HepG2 (cell line): ENCODE measurements at regions not wholly inside any gene's neighbourhood (a gene's known extent, or its start where the extent isn't known, plus 50 kb on each side); places are given as distances from the start of the nearest gene placed in this dataset.

ENCODE experiments used
- ATAC-seq: fragments of 200-7000 bp; cut with Tn5 transposase; 3 replicates; pipeline ENCODE4 v1.9.1; 2020; ENCODE audit warnings: mild to moderate bottlenecking, moderate library complexity
- BruUV-seq: library from RNA; stranded (reverse); fragments of 400-500 nt; replicated peaks from 2 replicates; lab custom pipeline; 2021; lab: Mats Ljungman, UMichigan
- CTCF ChIA-PET: fragments of 300-600 bp; formaldehyde crosslinking; extraction: SDS; loops from one replicate; lab custom pipeline; 2021; ENCODE audit warnings: low total read pairs, inconsistent platforms, low intra/inter-chr PET ratio; lab: Yijun Ruan, JAX
- POLR2A ChIA-PET: fragments of 350-600 bp; sonication (Branson Sonifier 250); formaldehyde crosslinking; loops from one replicate; lab custom pipeline; 2020; ENCODE audit warnings: antibody characterized with exemption, inconsistent platforms; lab: Yijun Ruan, JAX
- DNase-seq: peaks from one replicate; pipeline ENCODE4 v3.0.0-alpha.2; 2015; ENCODE audit warnings: low spot score
- FAIRE-seq: peaks from 3 replicates; lab custom pipeline; 2011; peaks lifted over from hg19 to GRCh38; lab: Jason Lieb, UNC
- H2AFZ ChIP-seq: one replicate; pipeline ENCODE4 v1.6.1; 2011; ENCODE audit warnings: low read length, inconsistent platforms
- H3K27ac ChIP-seq: fragments of 300-600 bp; 3 replicates; pipeline ENCODE4 v1.8.0; 2011; ENCODE audit warnings: mixed run types, mild to moderate bottlenecking, mixed read lengths, low read length, inconsistent platforms; ENCODE audit not compliant: insufficient read depth; ENCODE audit errors: extremely low read length
- H3K27me3 ChIP-seq, 2 experiments: fragments of 200-600 bp in 1 of 2; 2 replicates in 1 of 2; 3 replicates in 1 of 2; pipeline versions ENCODE4 v1.6.0 to v1.8.0; 2011; ENCODE audit warnings: low read length in 2 of 2, mild to moderate bottlenecking in 2 of 2, moderate library complexity in 2 of 2, inconsistent platforms in 1 of 2; ENCODE audit not compliant: insufficient read depth in 2 of 2, control insufficient read depth in 1 of 2
- H3K36me3 ChIP-seq, 2 experiments: fragments of 200-600 bp in 1 of 2; replicated peaks in 1 of 2; 2 replicates in 1 of 2; 3 replicates in 1 of 2; pipeline versions ENCODE4 v1.5.1 to v1.8.0; 2011; ENCODE audit warnings: low read length in 2 of 2, inconsistent platforms in 1 of 2; ENCODE audit not compliant: insufficient read depth in 2 of 2, control insufficient read depth in 1 of 2
- H3K4me1 ChIP-seq: 2 replicates; pipeline ENCODE4 v1.5.1; 2012; ENCODE audit warnings: low read length, inconsistent platforms; ENCODE audit not compliant: insufficient read depth
- H3K4me2 ChIP-seq: 2 replicates; pipeline ENCODE4 v1.6.0; 2011; ENCODE audit warnings: low read depth, low read length, inconsistent platforms
- H3K4me3 ChIP-seq, 3 experiments: fragments of 200-600 bp in 1 of 3; sonication (generic), shearing (Covaris generic) in 1 of 3; replicated peaks in 1 of 3; 2 replicates each; pipeline ENCODE4 v1.5.1; 2011 to 2016; ENCODE audit warnings: low read length in 3 of 3, inconsistent platforms in 2 of 3, low read depth in 2 of 3, mild to moderate bottlenecking in 2 of 3, control low read depth in 1 of 3, mixed read lengths in 1 of 3; ENCODE audit not compliant: insufficient read depth in 1 of 3
- H3K79me2 ChIP-seq: one replicate; pipeline ENCODE4 v1.6.1; 2011; ENCODE audit warnings: low read length, inconsistent platforms; ENCODE audit not compliant: insufficient read depth
- H3K9ac ChIP-seq: 2 replicates; pipeline ENCODE4 v1.6.0; 2011; ENCODE audit warnings: mild to moderate bottlenecking, low read depth, low read length, inconsistent platforms; ENCODE audit not compliant: insufficient read depth
- H3K9me3 ChIP-seq: 2 replicates; pipeline ENCODE4 v1.5.1; 2012; ENCODE audit warnings: mild to moderate bottlenecking, low read length
- H4K20me1 ChIP-seq: 2 replicates; pipeline ENCODE4 v1.6.0; 2011; ENCODE audit warnings: inconsistent platforms, mild to moderate bottlenecking, low read length, moderate library complexity; ENCODE audit not compliant: insufficient read depth
- CBX1 ChIP-seq: IDR thresholded peaks from one replicate; pipeline ENCODE4 v1.6.1; 2016; ENCODE audit warnings: antibody characterized with exemption, low read depth
- CEBPZ ChIP-seq: IDR thresholded peaks from 2 replicates; pipeline ENCODE4 v1.6.1; 2012; ENCODE audit warnings: low read length, improper control_type of control experiment
- ETS1 ChIP-seq: sonication (generic); formaldehyde crosslinking; IDR thresholded peaks from 2 replicates; pipeline ENCODE4 v1.4.0; 2020; ENCODE audit warnings: missing genetic modification reagents
- IRX3 ChIP-seq: sonication (generic); formaldehyde crosslinking; IDR thresholded peaks from 2 replicates; pipeline ENCODE4 v1.8.1; 2023; ENCODE audit warnings: mild to moderate bottlenecking, low read depth, missing genetic modification reagents, borderline replicate concordance
- KLF16 ChIP-seq, 2 experiments: sonication (generic) in 1 of 2; formaldehyde crosslinking in 1 of 2; IDR thresholded peaks; 2 replicates each; pipeline versions ENCODE4 v1.6.1 to v1.8.0; 2016 to 2023; ENCODE audit warnings: missing genetic modification reagents in 2 of 2, missing compliant biosample characterization in 1 of 2
- MED1 ChIP-seq: sonication (generic); formaldehyde crosslinking; IDR thresholded peaks from 2 replicates; pipeline ENCODE4 v1.4.0; 2020; ENCODE audit warnings: missing genetic modification reagents
- PAWR ChIP-seq: sonication (generic); formaldehyde crosslinking; IDR thresholded peaks from 2 replicates; pipeline ENCODE4 v1.4.0; 2020; ENCODE audit warnings: missing genetic modification reagents, mild to moderate bottlenecking, borderline replicate concordance
- STAT6 ChIP-seq: sonication (generic); formaldehyde crosslinking; IDR thresholded peaks from 2 replicates; pipeline ENCODE4 v1.4.0; 2020; ENCODE audit warnings: missing genetic modification reagents, mild to moderate bottlenecking, borderline replicate concordance
- ZC3H13 ChIP-seq: sonication (generic); formaldehyde crosslinking; IDR thresholded peaks from 2 replicates; pipeline ENCODE4 v1.8.1; 2023; ENCODE audit warnings: mild to moderate bottlenecking, missing genetic modification reagents, moderate library complexity
- WGBS: methylation state at CpG from one replicate; pipeline ENCODE4 v1.1.6; 2017; ENCODE audit warnings: low lambda C conversion rate; 5-methylcytosine and 5-hydroxymethylcytosine counted together
- in situ Hi-C: cut with HindIII; loops from 2 replicates; pipeline ENCODE4 v1.10.0; 2017; ENCODE audit warnings: low pct_unique_long_range_greater_than_20kb; ENCODE audit not compliant: extremely low pct_ligation_motif_present
- intact Hi-C: fragments of 100-400 bp; cut with micrococcal nuclease; formaldehyde crosslinking; loops from one replicate; pipeline ENCODE4 v1.10.0; 2022; ENCODE audit not compliant: unreplicated experiment

GRCh38 chr3:82030916-82031315 is 269.5 kb upstream of the GBE1 start:
- ChIA-PET CTCF (no interaction called here), POLR2A (no interaction called here)
- intact Hi-C loops (no loop called here), in situ Hi-C loops (no loop called here)
- no peak overlapping the region for H3K4me3 ChIP-seq
- H3K27ac ChIP-seq: no peak overlapping the region
- H3K9ac ChIP-seq: no peak overlapping the region
- H4K20me1 ChIP-seq: no peaks in the 10 kb centered on the region
- peaks cover 4% of the 10 kb centered on the region for H3K79me2 ChIP-seq
- no peak overlapping the region for H2AFZ ChIP-seq
- peaks cover 12% of the 10 kb centered on the region for H3K4me1 ChIP-seq
- no peaks in the 10 kb centered on the region for H3K27me3 ChIP-seq
- no peak for FAIRE-seq
- BruUV-seq: no TSS peak
- H3K36me3 ChIP-seq: no peaks in the 10 kb centered on the region
- no peak for ATAC-seq
- H3K9me3 ChIP-seq: no peaks in the 10 kb centered on the region
- no peak for TF ChIP-seq IRX3 (CRISPR knock-in tag)
- TF ChIP-seq KLF16 (CRISPR knock-in tag; IDR thresholded peaks at IDR 0.05): no peak
- no peak for TF ChIP-seq MED1 (CRISPR knock-in tag)
- TF ChIP-seq ZC3H13 (CRISPR knock-in tag): no peak
- no peak for TF ChIP-seq STAT6
- TF ChIP-seq PAWR (CRISPR knock-in tag): no peak
- TF ChIP-seq ETS1 (CRISPR knock-in tag): no peak
- no peak for TF ChIP-seq CBX1
- no peak for TF ChIP-seq CEBPZ
- H3K4me2 ChIP-seq: no peak overlapping the region
- 71% methylated on average over 5 of the region's 5 CpGs for WGBS
- DNase-seq: no peak
